ENCODE measurements at regions not wholly inside any gene's neighbourhood (a gene's known extent, or its start where the extent isn't known, plus 50 kb on each side); places are given as distances from the start of the nearest gene placed in this dataset.
"Not testable (repeated sequence)": the region's sequence is repeated elsewhere in the genome, so short reads cannot be mapped to it uniquely, and the experiment has no call there.

DNA sequence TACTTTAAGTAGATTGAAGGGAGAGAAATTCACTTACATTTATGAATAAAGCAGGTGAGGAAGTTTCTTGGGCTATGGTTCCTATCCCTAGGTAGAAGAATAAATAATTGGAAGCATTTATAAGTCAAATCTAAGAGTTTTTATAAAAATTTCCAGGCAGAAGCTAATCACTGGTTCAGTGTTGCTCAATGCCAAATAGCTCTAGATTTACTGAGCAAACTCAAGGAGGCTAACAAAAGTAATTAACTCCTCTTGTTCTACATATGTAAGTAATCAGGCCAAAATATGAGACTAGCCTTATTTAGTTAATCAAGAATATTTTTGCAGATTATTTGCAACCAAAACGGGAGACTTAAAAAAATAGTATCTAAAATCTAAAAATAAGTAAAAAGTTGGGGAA is 472.3 kb downstream of the PLK2 start:
- Mint-ChIP-seq H3K36me3 (ENCODE audit: insufficient read depth) (no peaks in the 10 kb centered on the region), H3K4me3 (no peak overlapping the region), H3K27me3 (ENCODE audit: low read depth) (peaks cover 4% of the 10 kb centered on the region), H3K4me1 (ENCODE audit: low read depth) (no peaks in the 10 kb centered on the region), H3K9me3 (no peaks in the 10 kb centered on the region)
- ATAC-seq: no peak
- DNase-seq: no peak

DNA sequence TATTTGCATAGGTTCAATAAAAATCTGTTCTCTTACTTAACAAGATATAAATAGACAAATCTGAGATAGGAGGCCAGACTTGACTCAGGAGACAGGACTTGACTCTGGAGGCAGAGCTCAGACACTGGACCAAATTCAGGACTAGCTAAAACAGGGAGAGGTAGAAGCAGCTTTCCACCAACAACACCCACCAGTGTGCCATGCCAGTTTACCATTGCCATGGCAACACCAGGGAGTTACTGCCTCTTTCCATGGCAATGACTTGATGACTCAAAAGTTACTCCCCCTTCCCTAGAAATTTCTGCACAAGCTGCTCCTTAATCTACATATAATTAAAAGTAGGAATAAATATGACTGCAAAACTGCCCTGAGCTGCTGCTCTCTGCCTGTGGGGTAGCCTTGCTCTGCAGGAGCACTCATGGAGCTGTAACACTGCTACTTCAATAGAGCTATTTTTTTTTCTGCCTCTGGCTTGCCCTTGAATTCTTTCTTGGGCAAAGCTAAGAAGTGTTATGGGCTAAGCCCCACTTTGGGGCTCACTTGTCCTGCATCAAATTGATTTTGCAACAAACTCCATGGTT is 473.0 kb downstream of the PLK2 start:
- Mint-ChIP-seq H3K4me1 (ENCODE audit: low read depth) (no peaks in the 10 kb centered on the region), H3K36me3 (ENCODE audit: insufficient read depth) (no peaks in the 10 kb centered on the region), H3K4me3 (no peak overlapping the region), H3K9me3 (no peaks in the 10 kb centered on the region), H3K27me3 (ENCODE audit: low read depth) (peaks cover 4% of the 10 kb centered on the region)
- ATAC-seq (no peak), DNase-seq (no peak)

DNA sequence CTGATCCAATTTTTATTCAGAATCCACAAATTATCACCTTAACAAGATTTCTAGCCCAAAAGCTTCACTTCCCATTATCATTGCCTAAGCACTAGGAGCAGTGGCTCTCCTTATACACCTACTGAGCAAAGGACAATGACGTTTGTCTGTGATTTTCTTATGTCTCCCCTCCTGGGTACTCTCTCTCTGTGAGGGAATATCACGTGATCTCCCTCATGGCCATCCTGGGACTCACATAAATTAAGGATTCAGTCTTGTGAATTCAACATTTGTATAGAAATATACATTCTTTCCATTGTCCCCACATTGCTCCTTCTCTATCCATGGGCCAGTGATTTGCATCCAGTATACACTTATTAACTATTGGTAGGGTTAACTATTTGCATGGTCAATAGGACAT is 476.5 kb downstream of the PLK2 start:
- peaks cover 2% of the 10 kb centered on the region for H3K27me3 Mint-ChIP-seq (ENCODE audit: low read depth)
- H3K9me3 Mint-ChIP-seq: no peaks in the 10 kb centered on the region
- H3K4me1 Mint-ChIP-seq (ENCODE audit: low read depth): no peaks in the 10 kb centered on the region
- no peaks in the 10 kb centered on the region for H3K36me3 Mint-ChIP-seq (ENCODE audit: insufficient read depth)
- no peak overlapping the region for H3K4me3 Mint-ChIP-seq
- DNase-seq (no peak), ATAC-seq (no peak)

DNA sequence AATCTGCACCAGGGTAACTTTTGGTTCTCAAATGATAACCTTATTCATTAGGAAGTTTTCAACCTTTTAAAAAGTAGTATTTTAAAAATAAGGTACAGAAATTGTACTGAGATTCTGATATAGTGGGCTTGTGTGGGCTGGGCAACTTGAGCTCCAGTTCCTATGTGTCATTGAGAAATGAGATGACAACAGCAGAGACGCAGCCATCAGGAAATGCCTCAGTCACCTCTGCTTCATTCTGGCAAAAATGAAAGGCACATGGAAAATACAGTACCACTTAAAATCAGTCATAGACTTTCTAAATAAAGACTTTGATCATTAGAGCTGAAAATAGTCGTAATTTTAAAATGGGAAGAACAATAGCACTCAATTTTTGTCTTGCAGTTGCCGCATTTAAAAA is 480.2 kb downstream of the PLK2 start:
- H3K4me1 Mint-ChIP-seq (ENCODE audit: low read depth): no peaks in the 10 kb centered on the region
- H3K36me3 Mint-ChIP-seq (ENCODE audit: insufficient read depth): no peaks in the 10 kb centered on the region
- no peaks in the 10 kb centered on the region for H3K9me3 Mint-ChIP-seq
- no peak overlapping the region for H3K4me3 Mint-ChIP-seq
- ATAC-seq (no peak), DNase-seq (no peak)
- no peaks in the 10 kb centered on the region for H3K27me3 Mint-ChIP-seq (ENCODE audit: low read depth)

DNA sequence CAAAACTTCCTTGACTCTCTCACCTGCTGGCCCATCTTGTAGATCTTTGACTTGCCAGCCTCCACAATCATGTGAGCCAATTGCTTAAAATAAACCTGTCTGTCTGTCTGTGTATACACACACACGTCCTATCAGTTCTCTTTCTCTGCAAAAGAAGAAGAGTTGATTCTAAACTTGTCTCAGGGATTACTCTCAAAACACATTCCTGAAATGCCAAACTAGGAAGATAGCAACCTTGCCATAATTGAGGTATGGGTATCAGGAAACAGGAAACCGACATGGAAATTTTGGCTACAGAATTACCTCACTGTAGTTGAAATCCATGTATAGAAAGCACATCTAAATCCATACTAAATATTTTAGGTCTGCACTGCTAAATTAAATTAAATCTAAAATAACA is 483.4 kb downstream of the PLK2 start:
- H3K36me3 Mint-ChIP-seq (ENCODE audit: insufficient read depth): no peaks in the 10 kb centered on the region
- no peaks in the 10 kb centered on the region for H3K27me3 Mint-ChIP-seq (ENCODE audit: low read depth)
- ATAC-seq (no peak), DNase-seq (no peak)
- no peak overlapping the region for H3K4me3 Mint-ChIP-seq
- no peaks in the 10 kb centered on the region for H3K9me3 Mint-ChIP-seq
- H3K4me1 Mint-ChIP-seq (ENCODE audit: low read depth): no peaks in the 10 kb centered on the region

GRCh38 chr5:57972099-57972498 is 487.8 kb downstream of the PLK2 start:
- H3K4me1 Mint-ChIP-seq (ENCODE audit: low read depth); ATAC-seq: not testable (repeated sequence)

DNA sequence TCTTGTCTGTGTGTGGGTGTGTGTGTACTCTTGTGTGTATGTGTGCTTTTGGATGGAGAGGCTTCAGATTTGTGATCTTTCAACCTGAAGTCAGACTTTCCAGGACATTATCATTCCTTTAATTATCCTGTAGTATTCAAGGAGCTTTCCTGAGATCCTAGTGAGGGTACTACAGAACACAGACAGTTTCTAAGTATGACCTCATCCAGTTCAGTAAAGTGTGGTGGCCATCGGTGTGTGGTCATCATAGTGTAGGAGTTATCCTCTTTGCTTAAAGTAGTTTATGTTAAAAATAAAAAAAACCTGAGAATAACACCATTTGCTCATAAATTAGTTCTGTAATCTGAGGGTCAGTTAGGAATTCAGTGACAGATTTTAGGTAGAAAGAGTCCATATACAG is 478.0 kb upstream of the ACTBL2 start:
- Mint-ChIP-seq H3K4me1 (ENCODE audit: low read depth) (no peaks in the 10 kb centered on the region), H3K9me3 (peaks cover 14% of the 10 kb centered on the region), H3K36me3 (ENCODE audit: insufficient read depth) (no peaks in the 10 kb centered on the region), H3K27me3 (ENCODE audit: low read depth) (no peaks in the 10 kb centered on the region), H3K4me3 (no peak overlapping the region)
- DNase-seq: no peak
- no peak for ATAC-seq

More at GRCh38 chr5:57972099-57972498, 487.8 kb downstream of the PLK2 start:
- DNase-seq; H3K4me3 Mint-ChIP-seq; H3K27me3 Mint-ChIP-seq (ENCODE audit: low read depth); H3K36me3 Mint-ChIP-seq (ENCODE audit: insufficient read depth): not testable (repeated sequence)
- H3K9me3 Mint-ChIP-seq: peaks cover 12% of the 10 kb centered on the region

GRCh38 chr5:57956636-57957035 is 474.0 kb upstream of the ACTBL2 start:
- Mint-ChIP-seq H3K36me3 (ENCODE audit: insufficient read depth) (no peaks in the 10 kb centered on the region), H3K27me3 (ENCODE audit: low read depth) (no peaks in the 10 kb centered on the region), H3K4me1 (ENCODE audit: low read depth) (no peaks in the 10 kb centered on the region), H3K4me3 (no peak overlapping the region), H3K9me3 (no peaks in the 10 kb centered on the region)
- no peak for DNase-seq
- no peak for ATAC-seq

DNA sequence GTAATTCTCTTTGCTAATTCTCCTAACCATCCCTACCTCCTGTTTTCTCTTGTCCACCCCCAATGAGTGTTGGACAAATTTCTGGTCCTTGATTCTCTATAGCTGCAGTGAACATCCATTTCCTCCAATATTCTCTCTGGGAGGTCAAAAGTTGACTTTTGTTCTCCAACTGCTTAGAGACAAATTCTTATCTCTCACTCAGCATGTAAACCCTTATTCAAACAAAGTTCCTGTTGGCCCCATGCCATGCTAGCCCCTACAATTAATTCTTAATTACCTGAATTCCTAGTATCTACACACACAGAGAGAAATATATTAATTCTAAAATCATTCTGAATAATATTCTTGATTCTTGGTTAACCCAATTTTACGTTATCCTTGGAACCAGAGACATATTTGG is 472.9 kb upstream of the ACTBL2 start:
- H3K36me3 Mint-ChIP-seq (ENCODE audit: insufficient read depth): no peaks in the 10 kb centered on the region
- DNase-seq (no peak), ATAC-seq (no peak)
- no peaks in the 10 kb centered on the region for H3K4me1 Mint-ChIP-seq (ENCODE audit: low read depth)
- H3K27me3 Mint-ChIP-seq (ENCODE audit: low read depth): no peaks in the 10 kb centered on the region
- no peaks in the 10 kb centered on the region for H3K9me3 Mint-ChIP-seq
- H3K4me3 Mint-ChIP-seq: no peak overlapping the region

DNA sequence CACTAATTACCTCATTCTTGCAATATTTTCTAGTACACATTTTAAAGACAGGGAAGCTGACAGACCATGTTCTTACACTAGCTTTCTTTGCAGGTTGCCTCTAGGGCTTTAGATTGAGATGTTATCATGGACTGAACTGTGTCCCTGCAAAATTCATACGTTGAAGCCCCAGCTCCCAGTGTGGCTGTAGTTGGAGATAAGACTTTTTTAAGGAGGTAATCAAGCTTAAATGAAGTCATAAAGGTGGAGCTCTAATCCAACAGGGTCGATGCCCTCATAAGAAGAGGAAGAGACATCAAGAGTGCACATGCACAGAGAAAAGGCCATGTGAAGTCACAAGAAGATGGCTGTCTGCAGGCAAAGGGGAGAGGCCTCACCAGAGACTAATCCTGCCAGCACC is 471.2 kb upstream of the ACTBL2 start:
- ATAC-seq: no peak
- Mint-ChIP-seq H3K9me3 (no peaks in the 10 kb centered on the region), H3K4me1 (ENCODE audit: low read depth) (no peaks in the 10 kb centered on the region), H3K4me3 (no peak overlapping the region), H3K36me3 (ENCODE audit: insufficient read depth) (no peaks in the 10 kb centered on the region), H3K27me3 (ENCODE audit: low read depth) (peaks cover 7% of the 10 kb centered on the region)
- DNase-seq: no peak

DNA sequence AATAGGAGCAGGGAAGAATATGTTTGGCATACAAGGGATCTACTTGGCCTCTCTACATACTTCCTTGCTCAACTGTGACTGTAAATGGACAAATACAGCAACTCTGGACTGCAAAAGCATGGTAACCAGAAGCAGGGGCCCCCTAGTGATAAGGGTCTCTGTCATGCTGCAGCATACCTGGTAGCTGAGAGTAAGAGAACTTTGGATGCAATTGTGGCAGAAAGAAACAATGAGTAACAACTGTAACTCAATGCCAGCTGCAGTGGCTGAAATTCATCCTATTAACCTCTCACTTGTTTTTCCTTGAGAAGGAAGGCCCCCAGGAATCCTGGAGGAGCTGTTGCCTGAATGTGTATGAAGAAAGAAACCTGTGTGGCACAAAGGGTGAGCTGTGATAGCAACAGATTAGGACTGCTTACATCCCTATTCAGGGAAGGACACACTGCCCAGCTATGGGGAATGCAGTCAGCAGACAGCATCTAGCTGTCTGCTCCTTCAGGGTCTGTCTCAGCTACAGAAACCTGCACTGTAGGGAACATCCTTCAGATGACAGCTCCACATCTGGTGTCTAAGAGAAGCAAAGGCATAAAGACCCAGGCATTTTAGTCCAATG is 468.1 kb upstream of the ACTBL2 start:
- no peak for DNase-seq
- peaks cover 7% of the 10 kb centered on the region for H3K27me3 Mint-ChIP-seq (ENCODE audit: low read depth)
- ATAC-seq: no peak
- no peaks in the 10 kb centered on the region for H3K4me1 Mint-ChIP-seq (ENCODE audit: low read depth)
- H3K36me3 Mint-ChIP-seq (ENCODE audit: insufficient read depth): no peaks in the 10 kb centered on the region
- H3K4me3 Mint-ChIP-seq: no peak overlapping the region
- peaks cover 3% of the 10 kb centered on the region for H3K9me3 Mint-ChIP-seq

- Mint-ChIP-seq H3K9me3 (peaks cover 3% of the 10 kb centered on the region), H3K4me1 (ENCODE audit: low read depth) (no peaks in the 10 kb centered on the region), H3K36me3 (ENCODE audit: insufficient read depth) (no peaks in the 10 kb centered on the region), H3K4me3 (no peak overlapping the region), H3K27me3 (ENCODE audit: low read depth) (peaks cover 7% of the 10 kb centered on the region)
- ATAC-seq (no peak), DNase-seq (no peak)
Measured at GRCh38 chr5:57948091-57948490, 465.5 kb upstream of the ACTBL2 start.

DNA sequence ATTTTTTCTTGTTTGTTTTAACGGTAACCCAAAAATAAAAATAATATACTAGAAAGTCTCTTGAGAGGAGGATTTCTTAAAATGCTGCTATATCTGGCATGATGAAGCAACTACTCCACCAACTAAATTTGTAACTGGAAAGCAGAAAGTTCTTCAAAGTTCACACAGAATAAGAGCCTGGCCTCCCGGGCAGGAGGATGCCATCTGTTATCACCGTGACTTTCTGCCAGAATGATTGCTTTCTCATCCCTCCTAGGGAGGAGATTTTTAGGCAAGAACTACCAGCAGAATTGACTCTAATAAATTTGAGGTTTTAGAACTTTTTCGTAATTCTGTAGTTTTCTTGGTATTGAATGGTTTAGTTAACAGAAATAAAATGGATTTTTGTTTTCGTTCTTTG is 464.6 kb upstream of the ACTBL2 start:
- Mint-ChIP-seq H3K4me1 (ENCODE audit: low read depth) (no peaks in the 10 kb centered on the region), H3K27me3 (ENCODE audit: low read depth) (peaks cover 7% of the 10 kb centered on the region), H3K36me3 (ENCODE audit: insufficient read depth) (no peaks in the 10 kb centered on the region), H3K4me3 (no peak overlapping the region), H3K9me3 (peaks cover 3% of the 10 kb centered on the region)
- DNase-seq (no peak), ATAC-seq (no peak)

GRCh38 chr5:57940879-57941278 is 458.3 kb upstream of the ACTBL2 start:
- DNase-seq: no peak
- H3K27me3 Mint-ChIP-seq (ENCODE audit: low read depth): peaks cover 2% of the 10 kb centered on the region
- no peak overlapping the region for H3K4me3 Mint-ChIP-seq
- no peaks in the 10 kb centered on the region for H3K36me3 Mint-ChIP-seq (ENCODE audit: insufficient read depth)
- H3K4me1 Mint-ChIP-seq (ENCODE audit: low read depth): no peaks in the 10 kb centered on the region
- ATAC-seq: no peak
- no peaks in the 10 kb centered on the region for H3K9me3 Mint-ChIP-seq

DNA sequence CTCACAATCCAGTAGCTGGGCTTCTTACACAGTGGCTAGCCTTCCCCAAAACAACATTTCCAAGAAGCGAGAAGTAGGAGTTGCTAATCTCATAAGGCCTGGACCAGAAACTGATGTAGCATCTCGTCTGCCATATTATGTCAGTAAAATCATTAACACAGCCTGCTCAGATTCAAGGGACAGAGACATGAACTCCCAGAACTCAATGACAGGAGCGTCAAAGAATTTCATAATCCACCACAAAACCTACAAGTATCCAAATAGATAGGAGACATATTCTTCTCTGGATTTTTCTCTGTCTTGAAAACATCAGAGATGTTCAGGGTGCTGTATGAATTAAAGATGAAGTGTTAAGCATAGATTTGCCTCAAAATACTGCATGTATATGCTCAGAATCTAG is 457.6 kb upstream of the ACTBL2 start:
- no peak overlapping the region for H3K4me3 Mint-ChIP-seq
- H3K4me1 Mint-ChIP-seq (ENCODE audit: low read depth): no peaks in the 10 kb centered on the region
- H3K36me3 Mint-ChIP-seq (ENCODE audit: insufficient read depth): no peaks in the 10 kb centered on the region
- DNase-seq (no peak), ATAC-seq (no peak)
- H3K27me3 Mint-ChIP-seq (ENCODE audit: low read depth): peaks cover 2% of the 10 kb centered on the region
- H3K9me3 Mint-ChIP-seq: no peaks in the 10 kb centered on the region
